GM12878 (cell line): ENCODE measurements at regions not wholly inside any gene's neighbourhood (a gene's known extent, or its start where the extent isn't known, plus 50 kb on each side); places are given as distances from the start of the nearest gene placed in this dataset.

ENCODE experiments used
- ASH2L ChIP-seq: fragments of 300-600, 200-600 bp; sonication (generic); IDR thresholded peaks from 2 replicates; pipeline ENCODE4 v1.6.1; 2017; ENCODE audit warnings: low read depth, mild to moderate bottlenecking, borderline replicate concordance
- BACH1 ChIP-seq: fragments of 450-650 bp; IDR thresholded peaks from 2 replicates; pipeline ENCODE4 v1.6.1; 2017; ENCODE audit warnings: mild to moderate bottlenecking, borderline replicate concordance
- BCLAF1 ChIP-seq: fragments of 450-650 bp; IDR thresholded peaks from 2 replicates; pipeline ENCODE4 v1.6.1; 2017; ENCODE audit warnings: antibody characterized with exemption, mild to moderate bottlenecking, moderate library complexity
- CHD1 ChIP-seq: IDR thresholded peaks from 2 replicates; pipeline ENCODE4 v1.6.1; 2012; ENCODE audit warnings: low read depth, low read length, improper control_type of control experiment
- CHD2 ChIP-seq: IDR thresholded peaks from 2 replicates; pipeline ENCODE4 v1.6.1; 2011; ENCODE audit warnings: low read depth, low read length, improper control_type of control experiment, borderline replicate concordance
- CTCF ChIP-seq, 3 experiments: IDR thresholded peaks in 2 of 3; conservative IDR thresholded peaks in 1 of 3; 2 replicates each; pipeline ENCODE4 v1.5.1; 2011; ENCODE audit warnings: low read depth in 3 of 3, low read length in 3 of 3, mild to moderate bottlenecking in 3 of 3, control low read depth in 2 of 3, moderate library complexity in 2 of 3, inconsistent platforms in 1 of 3, mixed read lengths in 1 of 3; ENCODE audit not compliant: control insufficient read depth in 2 of 3, insufficient read depth in 1 of 3; ENCODE audit errors: extremely low read depth in 1 of 3
- E2F4 ChIP-seq: IDR thresholded peaks from 2 replicates; pipeline ENCODE4 v1.6.1; 2012; ENCODE audit warnings: low read depth, low read length, improper control_type of control experiment
- MXI1 ChIP-seq: fragments of 150-350 bp; IDR thresholded peaks from 2 replicates; pipeline ENCODE4 v1.6.1; 2011; ENCODE audit warnings: low read depth, mild to moderate bottlenecking, inconsistent platforms, low read length, improper control_type of control experiment
- MYC ChIP-seq: IDR thresholded peaks from 2 replicates; pipeline ENCODE4 v1.6.1; 2011; ENCODE audit warnings: mild to moderate bottlenecking, low read length, moderate library complexity, inconsistent platforms; ENCODE audit not compliant: insufficient read depth, insufficient replicate concordance, insufficient read length, severe bottlenecking
- NFYB ChIP-seq: IDR thresholded peaks from 2 replicates; pipeline ENCODE4 v1.6.1; 2011; ENCODE audit warnings: low read depth, mild to moderate bottlenecking, low read length, improper control_type of control experiment, moderate library complexity; ENCODE audit not compliant: insufficient read depth
- NRF1 ChIP-seq: conservative IDR thresholded peaks from 2 replicates; pipeline ENCODE4 v1.6.1; 2011; ENCODE audit warnings: mild to moderate bottlenecking, low read depth, low read length, improper control_type of control experiment
- POLR2AphosphoS5 ChIP-seq: IDR thresholded peaks from 2 replicates; pipeline ENCODE4 v1.6.1; 2011; ENCODE audit warnings: mild to moderate bottlenecking, low read length, inconsistent platforms
- RUNX3 ChIP-seq: IDR thresholded peaks from 2 replicates; pipeline ENCODE4 v1.6.1; 2012; ENCODE audit warnings: low read length, inconsistent platforms
- SMARCA5 ChIP-seq: fragments of 450-650 bp; IDR thresholded peaks from 2 replicates; pipeline ENCODE4 v1.6.1; 2017; ENCODE audit warnings: mild to moderate bottlenecking

- TF ChIP-seq MXI1, result no peak
- TF ChIP-seq NRF1, result no peak
- no peak for TF ChIP-seq NFYB
- TF ChIP-seq CTCF (IDR thresholded peaks at IDR 0.05 in 2 of 3, conservative IDR thresholded peaks at IDR 0.05 in 1 of 3; ENCODE audit: control insufficient read depth in 2 of 3, extremely low read depth in 1 of 3, insufficient read depth in 1 of 3, low read depth in 3 of 3, low read length in 3 of 3), result no peak
- TF ChIP-seq CHD2, result no peak
- no peak for TF ChIP-seq BCLAF1
- no peak for TF ChIP-seq CHD1
- no peak for TF ChIP-seq BACH1
- no peak for TF ChIP-seq MYC
- no peak for TF ChIP-seq ASH2L
- TF ChIP-seq E2F4, result no peak
- no peak for TF ChIP-seq POLR2AphosphoS5
- no peak for TF ChIP-seq RUNX3
- TF ChIP-seq SMARCA5, result no peak
Observed at GRCh38 chr2:191557841-191558240, 120.1 kb upstream of the NABP1 start.
